GM23338 (cell line): ENCODE measurements at regions not wholly inside any gene's neighbourhood (a gene's known extent, or its start where the extent isn't known, plus 50 kb on each side); places are given as distances from the start of the nearest gene placed in this dataset.

Experiments
- ATAC-seq: fragments of 200-7000 bp; cut with Tn5 transposase; 3 replicates; pipeline ENCODE4 v1.9.1; 2020
- DNase-seq: peaks from one replicate; pipeline ENCODE4 v3.0.0-alpha.2; 2015; ENCODE audit warnings: low spot score
- H2AFZ ChIP-seq: fragments of 200-600 bp; sonication (generic); 2 replicates; pipeline ENCODE4 v1.8.0; 2016; ENCODE audit warnings: antibody characterized with exemption, mild to moderate bottlenecking, moderate library complexity
- H3F3A ChIP-seq: fragments of 200-600 bp; sonication (generic); replicated peaks from 2 replicates; pipeline ENCODE4 v1.8.0; 2017; ENCODE audit warnings: antibody characterized with exemption, mixed run types, low read depth
- H3K27ac ChIP-seq: fragments of 200-600 bp; sonication (generic); 2 replicates; pipeline ENCODE4 v1.6.1; 2016; ENCODE audit warnings: low read depth
- H3K27me3 ChIP-seq: fragments of 200-600 bp; sonication (generic); 2 replicates; pipeline ENCODE4 v1.8.0; 2016; ENCODE audit warnings: mild to moderate bottlenecking, mixed run types, moderate library complexity; ENCODE audit not compliant: insufficient read depth
- H3K36me3 ChIP-seq: fragments of 200-600 bp; sonication (generic); 2 replicates; pipeline ENCODE4 v1.8.0; 2016; ENCODE audit warnings: mild to moderate bottlenecking; ENCODE audit not compliant: insufficient read depth
- H3K4me1 ChIP-seq: fragments of 200-600 bp; sonication (generic); 2 replicates; pipeline ENCODE4 v1.8.0; 2016; ENCODE audit warnings: mild to moderate bottlenecking, moderate library complexity; ENCODE audit not compliant: insufficient read depth
- H3K4me2 ChIP-seq: fragments of 200-600 bp; sonication (generic); 2 replicates; pipeline ENCODE4 v1.7.1; 2017; ENCODE audit warnings: mixed run types
- H3K4me3 ChIP-seq: fragments of 200-600 bp; sonication (generic); 2 replicates; pipeline ENCODE4 v1.6.1; 2016; ENCODE audit warnings: mixed run types
- H3K79me2 ChIP-seq: fragments of 200-600 bp; sonication (generic); replicated peaks from 2 replicates; pipeline ENCODE4 v1.8.0; 2017; ENCODE audit warnings: mild to moderate bottlenecking; ENCODE audit not compliant: insufficient read depth
- H3K9me2 ChIP-seq: fragments of 200-600 bp; sonication (generic); 2 replicates; pipeline ENCODE4 v1.8.0; 2017; ENCODE audit not compliant: insufficient read depth
- H4K20me1 ChIP-seq: fragments of 200-600 bp; sonication (generic); replicated peaks from 2 replicates; pipeline ENCODE4 v1.8.0; 2017; ENCODE audit warnings: mild to moderate bottlenecking; ENCODE audit not compliant: insufficient read depth
- H3K27ac Mint-ChIP-seq: 2 replicates; pipeline ENCODE4 v1.8.0; 2020; ENCODE audit warnings: inconsistent platforms, mild to moderate bottlenecking, moderate library complexity, mixed read lengths
- H3K27me3 Mint-ChIP-seq: 3 replicates; pipeline ENCODE4 v1.8.0; 2022; ENCODE audit warnings: low read depth, mild to moderate bottlenecking, moderate library complexity, mixed read lengths, inconsistent platforms; ENCODE audit not compliant: insufficient read depth, poor library complexity
- H3K36me3 Mint-ChIP-seq: 3 replicates; pipeline ENCODE4 v1.8.0; 2021; ENCODE audit warnings: low read depth, mild to moderate bottlenecking, inconsistent platforms, moderate library complexity, mixed read lengths
- H3K4me1 Mint-ChIP-seq: 3 replicates; pipeline ENCODE4 v1.8.0; 2020; ENCODE audit warnings: mild to moderate bottlenecking, inconsistent platforms, mixed read lengths
- H3K4me3 Mint-ChIP-seq: 3 replicates; pipeline ENCODE4 v1.8.0; 2021; ENCODE audit warnings: moderate library complexity, mild to moderate bottlenecking, inconsistent platforms, mixed read lengths
- H3K9me3 Mint-ChIP-seq: 3 replicates; pipeline ENCODE4 v1.8.0; 2020; ENCODE audit warnings: moderate library complexity, mild to moderate bottlenecking, inconsistent platforms, mixed read lengths
- EZH2 ChIP-seq: fragments of 200-600 bp; sonication (generic); IDR thresholded peaks from one replicate; pipeline ENCODE4 v1.8.0; 2017; ENCODE audit warnings: antibody characterized with exemption, mild to moderate bottlenecking, low read depth; ENCODE audit not compliant: unreplicated experiment
- EZH2phosphoT487 ChIP-seq: fragments of 200-600 bp; sonication (generic); IDR thresholded peaks from one replicate; pipeline ENCODE4 v1.8.1; 2018; ENCODE audit warnings: antibody characterized with exemption; ENCODE audit not compliant: unreplicated experiment
- POLR2AphosphoS5 ChIP-seq: IDR thresholded peaks from 2 replicates; pipeline ENCODE4 v1.6.1; 2016; ENCODE audit warnings: antibody characterized with exemption, low read depth
- ZNF114 ChIP-seq: fragments of 250-450 bp; sonication (Bioruptor Pico); IDR thresholded peaks from 2 replicates; pipeline ENCODE4 v1.5.0; 2020; ENCODE audit warnings: mild to moderate bottlenecking, moderate library complexity
- TF ChIP-seq, protein P1 (sequence below), 2 experiments: fragments of 200-600 bp in 1 of 2; sonication (generic) in 1 of 2; conservative IDR thresholded peaks; 2 replicates each; pipeline versions ENCODE4 v1.5.1 to v1.6.1; 2016 to 2017; ENCODE audit warnings: antibody characterized with exemption in 2 of 2, low read depth in 2 of 2, mild to moderate bottlenecking in 2 of 2, moderate library complexity in 1 of 2
- TF ChIP-seq, protein P2 (sequence below): IDR thresholded peaks from 2 replicates; pipeline ENCODE4 v1.6.1; 2016; ENCODE audit warnings: antibody characterized with exemption

DNA sequence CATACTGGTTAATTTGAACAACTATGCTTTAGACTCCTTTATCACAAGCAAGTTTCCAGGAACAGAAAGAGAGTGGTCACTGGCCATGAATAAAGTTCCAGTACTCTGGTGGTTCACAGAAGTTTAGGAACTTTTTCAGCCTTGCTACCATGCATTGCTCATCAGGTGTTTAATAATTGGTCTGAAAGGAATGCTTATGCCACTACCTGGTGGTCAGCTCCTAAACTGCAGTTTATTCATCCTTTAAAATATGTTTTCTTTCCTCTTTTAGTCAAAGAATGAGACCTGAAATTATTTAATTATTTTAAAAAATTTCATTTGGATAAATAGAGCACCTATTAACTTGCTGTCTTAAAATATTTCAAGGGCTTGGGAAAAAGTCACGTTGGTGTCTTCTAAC lies 260.1 kb upstream of the OR4E1 start:
- no peak overlapping the region for H2AFZ ChIP-seq
- H3K4me3 ChIP-seq, result no peak overlapping the region
- Mint-ChIP-seq H3K36me3 (no peaks in the 10 kb centered on the region), H3K4me3 (no peak overlapping the region), H3K27ac (no peak overlapping the region), H3K4me1 (peaks cover 14% of the 10 kb centered on the region), H3K9me3 (no peaks in the 10 kb centered on the region; the same call in 2 of the 3 replicates), H3K27me3 (no peaks in the 10 kb centered on the region)
- DNase-seq (peak; percentile 37), ATAC-seq (no peak)
- H3F3A ChIP-seq, result no peaks in the 10 kb centered on the region
- H4K20me1 ChIP-seq, result no peaks in the 10 kb centered on the region
- H3K36me3 ChIP-seq, result no peaks in the 10 kb centered on the region
- no peaks in the 10 kb centered on the region for H3K9me2 ChIP-seq
- peaks cover 9% of the 10 kb centered on the region; the same call in 1 of the 2 replicates for H3K4me1 ChIP-seq
- H3K27me3 ChIP-seq, result no peaks in the 10 kb centered on the region
- no peaks in the 10 kb centered on the region for H3K79me2 ChIP-seq
- no peak overlapping the region for H3K27ac ChIP-seq
- H3K4me2 ChIP-seq, result no peak overlapping the region
- TF ChIP-seq, protein P1, sequence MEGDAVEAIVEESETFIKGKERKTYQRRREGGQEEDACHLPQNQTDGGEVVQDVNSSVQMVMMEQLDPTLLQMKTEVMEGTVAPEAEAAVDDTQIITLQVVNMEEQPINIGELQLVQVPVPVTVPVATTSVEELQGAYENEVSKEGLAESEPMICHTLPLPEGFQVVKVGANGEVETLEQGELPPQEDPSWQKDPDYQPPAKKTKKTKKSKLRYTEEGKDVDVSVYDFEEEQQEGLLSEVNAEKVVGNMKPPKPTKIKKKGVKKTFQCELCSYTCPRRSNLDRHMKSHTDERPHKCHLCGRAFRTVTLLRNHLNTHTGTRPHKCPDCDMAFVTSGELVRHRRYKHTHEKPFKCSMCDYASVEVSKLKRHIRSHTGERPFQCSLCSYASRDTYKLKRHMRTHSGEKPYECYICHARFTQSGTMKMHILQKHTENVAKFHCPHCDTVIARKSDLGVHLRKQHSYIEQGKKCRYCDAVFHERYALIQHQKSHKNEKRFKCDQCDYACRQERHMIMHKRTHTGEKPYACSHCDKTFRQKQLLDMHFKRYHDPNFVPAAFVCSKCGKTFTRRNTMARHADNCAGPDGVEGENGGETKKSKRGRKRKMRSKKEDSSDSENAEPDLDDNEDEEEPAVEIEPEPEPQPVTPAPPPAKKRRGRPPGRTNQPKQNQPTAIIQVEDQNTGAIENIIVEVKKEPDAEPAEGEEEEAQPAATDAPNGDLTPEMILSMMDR (conservative IDR thresholded peaks at IDR 0.05; ENCODE audit: low read depth in 2 of 2), result peak; percentile 39 to 48
- TF ChIP-seq, protein P2, sequence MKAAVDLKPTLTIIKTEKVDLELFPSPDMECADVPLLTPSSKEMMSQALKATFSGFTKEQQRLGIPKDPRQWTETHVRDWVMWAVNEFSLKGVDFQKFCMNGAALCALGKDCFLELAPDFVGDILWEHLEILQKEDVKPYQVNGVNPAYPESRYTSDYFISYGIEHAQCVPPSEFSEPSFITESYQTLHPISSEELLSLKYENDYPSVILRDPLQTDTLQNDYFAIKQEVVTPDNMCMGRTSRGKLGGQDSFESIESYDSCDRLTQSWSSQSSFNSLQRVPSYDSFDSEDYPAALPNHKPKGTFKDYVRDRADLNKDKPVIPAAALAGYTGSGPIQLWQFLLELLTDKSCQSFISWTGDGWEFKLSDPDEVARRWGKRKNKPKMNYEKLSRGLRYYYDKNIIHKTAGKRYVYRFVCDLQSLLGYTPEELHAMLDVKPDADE, result no peak

DNA sequence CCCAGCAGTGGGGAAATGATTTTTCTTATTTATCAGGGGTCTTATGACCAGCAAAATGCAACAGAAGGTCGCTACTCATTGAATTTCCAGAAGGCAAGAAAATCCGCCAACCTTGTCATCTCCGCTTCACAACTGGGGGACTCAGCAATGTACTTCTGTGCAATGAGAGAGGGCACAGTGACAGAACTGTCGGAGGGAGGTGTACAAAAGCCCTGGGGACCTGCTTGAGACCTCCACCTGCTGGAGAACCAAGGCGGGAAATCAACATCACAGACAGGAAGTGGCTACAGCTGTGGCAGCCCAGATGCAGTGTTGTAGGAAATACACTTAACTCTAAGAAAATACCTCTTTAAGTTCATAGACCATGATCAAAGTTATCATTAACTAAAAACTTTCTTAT lies 250.9 kb upstream of the OR4E1 start:
- no peak overlapping the region for H3K4me3 ChIP-seq
- H3K27me3 ChIP-seq, result no peaks in the 10 kb centered on the region
- no peaks in the 10 kb centered on the region for H3K4me1 ChIP-seq
- H2AFZ ChIP-seq, result no peak overlapping the region
- DNase-seq, result peak; percentile 53
- Mint-ChIP-seq H3K27ac (no peak overlapping the region), H3K36me3 (no peaks in the 10 kb centered on the region), H3K4me1 (peaks cover 10% of the 10 kb centered on the region; the same call in 2 of the 3 replicates), H3K9me3 (no peaks in the 10 kb centered on the region), H3K27me3 (no peaks in the 10 kb centered on the region), H3K4me3 (no peak overlapping the region)
- no peak overlapping the region for H3K27ac ChIP-seq
- no peak overlapping the region for H3K4me2 ChIP-seq
- H3K36me3 ChIP-seq, result no peaks in the 10 kb centered on the region
- H3K79me2 ChIP-seq, result no peaks in the 10 kb centered on the region
- no peaks in the 10 kb centered on the region for H3F3A ChIP-seq
- TF ChIP-seq ZNF114 (no peak), POLR2AphosphoS5 (no peak), EZH2 (no peak), EZH2phosphoT487 (no peak)
- TF ChIP-seq, protein P1 (conservative IDR thresholded peaks at IDR 0.05; ENCODE audit: low read depth in 2 of 2), result peak; percentile 32 to 42
- H4K20me1 ChIP-seq, result no peaks in the 10 kb centered on the region
- H3K9me2 ChIP-seq, result no peaks in the 10 kb centered on the region
- peak; percentile 62 for ATAC-seq
